Nephron (organoid): ENCODE measurements at regions not wholly inside any gene's neighbourhood (a gene's known extent, or its start where the extent isn't known, plus 50 kb on each side); places are given as distances from the start of the nearest gene placed in this dataset.

Experiments
- H3K27ac Mint-ChIP-seq, 3 experiments: 2 replicates each; pipeline ENCODE4 v1.8.0; 2020; ENCODE audit warnings: mixed read lengths in 3 of 3, mild to moderate bottlenecking in 2 of 3, moderate library complexity in 1 of 3
- H3K27me3 Mint-ChIP-seq: 2 replicates; pipeline ENCODE4 v1.8.0; 2021; ENCODE audit warnings: low read depth, mild to moderate bottlenecking, moderate library complexity, mixed read lengths
- H3K36me3 Mint-ChIP-seq: 2 replicates; pipeline ENCODE4 v1.8.0; 2020; ENCODE audit warnings: low read depth, mixed read lengths
- H3K4me1 Mint-ChIP-seq: 2 replicates; pipeline ENCODE4 v1.8.0; 2020; ENCODE audit warnings: mixed read lengths
- H3K4me3 Mint-ChIP-seq, 3 experiments: 2 replicates each; pipeline ENCODE4 v1.8.0; 2020; ENCODE audit warnings: mild to moderate bottlenecking in 3 of 3, mixed read lengths in 3 of 3, moderate library complexity in 2 of 3
- H3K9me3 Mint-ChIP-seq: 2 replicates; pipeline ENCODE4 v1.8.0; 2020; ENCODE audit warnings: mixed read lengths
- TF ChIP-seq, protein P1 (sequence below), 3 experiments: fragments of 200-600 bp; sonication (generic); IDR thresholded peaks; one replicate each; pipeline ENCODE4 v1.5.0; 2021; ENCODE audit warnings: antibody characterized with exemption in 3 of 3; ENCODE audit not compliant: unreplicated experiment in 3 of 3

DNA sequence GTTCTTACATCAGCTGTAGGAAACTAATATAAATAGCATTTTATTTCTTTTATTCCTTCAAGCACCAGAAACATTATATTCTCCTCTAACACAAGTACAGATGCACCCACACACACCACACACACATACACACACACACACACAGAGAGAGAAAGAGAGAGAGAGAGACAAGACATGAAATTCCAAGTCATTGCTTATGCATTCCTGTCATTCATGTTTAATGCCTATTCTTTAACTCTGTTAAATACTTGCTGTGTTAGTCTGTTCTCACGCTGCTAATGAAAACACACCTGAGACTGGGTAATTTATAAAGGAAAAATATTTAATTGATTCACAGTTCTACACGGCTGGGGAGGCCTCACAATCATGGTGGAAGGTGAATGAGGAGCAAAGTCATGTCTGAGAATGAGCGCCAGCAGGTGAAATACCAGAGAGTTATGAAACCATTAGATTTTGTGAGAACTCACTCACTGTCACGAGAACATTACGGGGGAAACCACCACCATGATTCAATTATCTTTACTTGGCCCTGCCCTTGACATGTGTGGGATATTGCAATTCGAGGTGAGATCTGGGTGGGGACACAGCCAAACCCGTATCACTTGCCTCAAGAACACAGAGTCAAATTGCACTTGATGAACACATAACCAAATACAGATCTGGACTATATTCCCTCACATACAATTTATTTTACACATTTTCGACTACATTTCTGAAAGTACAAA is 1058.1 kb upstream of the TMPRSS15 start:
- H3K27me3 Mint-ChIP-seq, result no peaks in the 10 kb centered on the region
- H3K36me3 Mint-ChIP-seq, result no peaks in the 10 kb centered on the region
- H3K27ac Mint-ChIP-seq, result no peak overlapping the region
- H3K4me3 Mint-ChIP-seq, result no peak overlapping the region
- TF ChIP-seq, protein P1, sequence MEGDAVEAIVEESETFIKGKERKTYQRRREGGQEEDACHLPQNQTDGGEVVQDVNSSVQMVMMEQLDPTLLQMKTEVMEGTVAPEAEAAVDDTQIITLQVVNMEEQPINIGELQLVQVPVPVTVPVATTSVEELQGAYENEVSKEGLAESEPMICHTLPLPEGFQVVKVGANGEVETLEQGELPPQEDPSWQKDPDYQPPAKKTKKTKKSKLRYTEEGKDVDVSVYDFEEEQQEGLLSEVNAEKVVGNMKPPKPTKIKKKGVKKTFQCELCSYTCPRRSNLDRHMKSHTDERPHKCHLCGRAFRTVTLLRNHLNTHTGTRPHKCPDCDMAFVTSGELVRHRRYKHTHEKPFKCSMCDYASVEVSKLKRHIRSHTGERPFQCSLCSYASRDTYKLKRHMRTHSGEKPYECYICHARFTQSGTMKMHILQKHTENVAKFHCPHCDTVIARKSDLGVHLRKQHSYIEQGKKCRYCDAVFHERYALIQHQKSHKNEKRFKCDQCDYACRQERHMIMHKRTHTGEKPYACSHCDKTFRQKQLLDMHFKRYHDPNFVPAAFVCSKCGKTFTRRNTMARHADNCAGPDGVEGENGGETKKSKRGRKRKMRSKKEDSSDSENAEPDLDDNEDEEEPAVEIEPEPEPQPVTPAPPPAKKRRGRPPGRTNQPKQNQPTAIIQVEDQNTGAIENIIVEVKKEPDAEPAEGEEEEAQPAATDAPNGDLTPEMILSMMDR (IDR thresholded peaks at IDR 0.05; ENCODE audit: unreplicated experiment in 3 of 3), result no peak
- H3K4me1 Mint-ChIP-seq, result peaks cover 16% of the 10 kb centered on the region
- no peaks in the 10 kb centered on the region for H3K9me3 Mint-ChIP-seq

DNA sequence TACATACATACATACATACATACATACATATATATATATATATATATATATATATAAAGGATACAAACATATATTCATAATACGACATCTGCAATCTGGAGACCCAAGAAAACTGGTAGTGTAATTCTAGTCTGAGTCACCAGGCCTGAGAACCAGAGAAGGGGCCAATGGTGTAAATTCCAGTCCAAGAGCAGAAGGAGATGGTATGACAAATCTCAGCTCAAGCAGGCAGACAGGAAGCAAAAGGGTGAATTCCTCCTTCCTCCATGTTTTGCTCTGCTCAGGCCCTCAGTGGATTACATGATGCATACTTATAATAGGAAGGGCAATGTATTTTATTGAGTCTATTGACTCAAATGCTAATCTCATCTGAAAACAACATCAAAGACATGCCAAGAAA is 1060.4 kb upstream of the TMPRSS15 start:
- TF ChIP-seq, protein P1 (IDR thresholded peaks at IDR 0.05; ENCODE audit: unreplicated experiment in 3 of 3), result no peak
- Mint-ChIP-seq H3K27me3 (no peaks in the 10 kb centered on the region), H3K4me1 (peaks cover 16% of the 10 kb centered on the region), H3K27ac (no peak overlapping the region), H3K9me3 (peaks cover 6% of the 10 kb centered on the region), H3K36me3 (no peaks in the 10 kb centered on the region), H3K4me3 (no peak overlapping the region)

DNA sequence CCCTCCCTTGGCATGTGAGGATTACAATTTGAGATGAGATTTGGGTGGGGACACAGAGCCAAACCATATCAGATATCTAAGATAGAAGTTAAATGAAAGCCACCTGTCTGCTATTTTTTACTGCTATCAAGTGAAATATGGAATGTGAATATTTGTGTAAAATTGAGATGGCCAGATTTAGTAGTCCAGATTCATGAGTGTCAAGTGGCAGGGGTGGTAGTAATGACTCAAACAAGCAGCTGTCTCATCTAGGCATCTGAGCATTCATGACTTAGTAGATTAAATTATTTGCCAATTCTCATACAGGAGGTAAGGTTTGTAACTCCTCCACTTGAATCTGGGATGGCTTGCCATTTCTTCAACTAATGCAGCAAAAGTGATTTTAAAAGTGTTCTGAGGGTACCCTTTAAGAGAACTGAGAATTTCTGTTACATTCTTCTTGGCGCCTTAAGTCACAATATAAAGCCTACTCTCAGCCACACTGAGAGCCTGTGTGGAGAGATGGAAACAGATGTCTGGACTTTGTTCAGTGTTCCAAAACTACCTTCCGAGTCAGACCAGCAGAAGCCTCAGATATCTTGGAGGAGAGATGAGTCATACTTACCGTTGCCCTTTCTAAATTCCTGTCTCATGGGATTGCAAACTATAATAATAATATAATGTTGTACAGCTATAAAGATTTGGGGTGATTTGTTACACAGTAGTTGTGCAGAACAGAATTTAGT is 1065.6 kb upstream of the TMPRSS15 start:
- Mint-ChIP-seq H3K4me1 (no peaks in the 10 kb centered on the region), H3K36me3 (no peaks in the 10 kb centered on the region)

DNA sequence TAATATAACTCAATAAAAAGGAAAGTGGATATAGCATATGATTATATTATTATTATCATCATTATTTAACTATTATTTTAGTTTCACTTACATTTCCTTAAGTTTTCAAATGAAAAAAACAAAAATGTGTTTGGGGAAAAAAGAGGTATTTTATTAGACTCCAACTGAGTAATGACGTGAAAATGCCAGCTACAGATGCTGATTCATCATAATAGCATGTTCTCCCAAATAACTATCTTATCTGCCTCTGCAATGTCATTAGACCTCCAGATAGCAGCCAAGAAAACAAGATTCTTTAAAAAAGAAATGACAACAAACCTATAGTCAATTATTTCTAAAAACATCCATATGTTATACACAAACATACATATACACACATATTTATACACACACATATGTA is 1071.9 kb upstream of the TMPRSS15 start:
- no peaks in the 10 kb centered on the region for H3K36me3 Mint-ChIP-seq
- H3K27me3 Mint-ChIP-seq, result no peaks in the 10 kb centered on the region
- TF ChIP-seq, protein P1 (IDR thresholded peaks at IDR 0.05; ENCODE audit: unreplicated experiment in 3 of 3), result no peak
- H3K27ac Mint-ChIP-seq, result no peak overlapping the region
- no peaks in the 10 kb centered on the region for H3K4me1 Mint-ChIP-seq
- H3K9me3 Mint-ChIP-seq, result peaks cover 17% of the 10 kb centered on the region
- no peak overlapping the region for H3K4me3 Mint-ChIP-seq

More for the DNA sequence above, 1065.6 kb upstream of the TMPRSS15 start:
- Mint-ChIP-seq H3K9me3 (peaks cover 13% of the 10 kb centered on the region), H3K27me3 (no peaks in the 10 kb centered on the region), H3K4me3 (no peak overlapping the region), H3K27ac (no peak overlapping the region)
- TF ChIP-seq, protein P1 (IDR thresholded peaks at IDR 0.05; ENCODE audit: unreplicated experiment in 3 of 3), result no peak

DNA sequence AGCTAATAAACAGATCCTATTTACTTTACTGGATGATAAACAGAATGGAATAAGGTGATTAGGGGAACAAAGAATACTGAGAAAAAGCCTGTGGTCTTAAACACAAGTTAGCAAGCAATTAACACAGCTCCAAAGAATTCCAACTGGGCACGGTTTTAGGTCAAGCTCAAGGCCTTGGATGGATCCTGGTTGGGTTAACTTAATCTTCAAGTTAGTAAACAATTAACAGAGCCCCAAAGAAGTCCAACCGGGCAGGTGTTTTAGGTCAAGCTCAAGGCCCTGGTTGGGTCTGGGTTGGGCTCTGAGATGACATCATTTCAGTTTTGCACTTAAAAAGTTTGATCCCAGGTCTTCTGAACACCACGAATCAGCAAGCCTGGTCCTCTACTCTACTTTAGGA is 1086.3 kb upstream of the TMPRSS15 start:
- Mint-ChIP-seq H3K36me3 (no peaks in the 10 kb centered on the region), H3K27me3 (no peaks in the 10 kb centered on the region), H3K27ac (no peak overlapping the region), H3K4me3 (no peak overlapping the region), H3K4me1 (no peaks in the 10 kb centered on the region), H3K9me3 (no peaks in the 10 kb centered on the region)
- TF ChIP-seq, protein P1 (IDR thresholded peaks at IDR 0.05; ENCODE audit: unreplicated experiment in 3 of 3), result no peak
